H1 (cell line): ENCODE measurements at regions not wholly inside any gene's neighbourhood (a gene's known extent, or its start where the extent isn't known, plus 50 kb on each side); places are given as distances from the start of the nearest gene placed in this dataset.

ENCODE experiments used
- CTCF ChIA-PET: fragments of 300-600 bp; sonication (Branson Sonifier 250); formaldehyde crosslinking; loops from one replicate; lab custom pipeline; 2021; ENCODE audit not compliant: partially characterized antibody; lab: Charles Lee
- POLR2A ChIA-PET: fragments of 300-600 bp; sonication (Branson Sonifier 250); formaldehyde crosslinking; loops from one replicate; lab custom pipeline; 2021; ENCODE audit warnings: inconsistent platforms; ENCODE audit not compliant: partially characterized antibody; lab: Charles Lee
- DNase-seq, 2 experiments: peaks; one replicate each; pipeline versions ENCODE4 v3.0.0 to v3.0.0-alpha.2; 2010 to 2022; ENCODE audit warnings: low spot score in 2 of 2, low read depth in 1 of 2, mixed read lengths in 1 of 2
- FAIRE-seq: peaks from 2 replicates; lab custom pipeline; 2011; peaks lifted over from hg19 to GRCh38; lab: Jason Lieb, UNC
- H2AFZ ChIP-seq: 2 replicates; pipeline ENCODE4 v1.8.1; 2012; ENCODE audit warnings: low read length, inconsistent platforms
- H2AK5ac ChIP-seq: 2 replicates; pipeline ENCODE4 v1.6.1; 2013; ENCODE audit warnings: low read depth, low read length
- H2BK120ac ChIP-seq: replicated peaks from 2 replicates; pipeline ENCODE3; 2013; ENCODE audit warnings: low read depth, low read length, inconsistent platforms
- H2BK12ac ChIP-seq: 2 replicates; pipeline ENCODE4 v1.6.1; 2013; ENCODE audit warnings: low read depth, low read length
- H2BK15ac ChIP-seq: 2 replicates; pipeline ENCODE4 v1.6.1; 2013; ENCODE audit warnings: low read length
- H2BK20ac ChIP-seq: 2 replicates; pipeline ENCODE4 v1.6.1; 2013; ENCODE audit warnings: low read length
- H2BK5ac ChIP-seq: 2 replicates; pipeline ENCODE4 v1.6.1; 2013; ENCODE audit warnings: low read depth, low read length
- H3K14ac ChIP-seq: 2 replicates; pipeline ENCODE4 v1.6.1; 2013; ENCODE audit warnings: inconsistent platforms; ENCODE audit not compliant: insufficient read length
- H3K18ac ChIP-seq: 2 replicates; pipeline ENCODE4 v1.6.1; 2013; ENCODE audit warnings: low read length; ENCODE audit errors: extremely low read depth
- H3K23ac ChIP-seq: 2 replicates; pipeline ENCODE4 v1.6.1; 2013; ENCODE audit warnings: inconsistent platforms; ENCODE audit not compliant: insufficient read length
- H3K23me2 ChIP-seq: 2 replicates; pipeline ENCODE4 v1.6.1; 2013; ENCODE audit warnings: low read depth, low read length
- H3K27ac ChIP-seq: 2 replicates; pipeline ENCODE4 v1.6.1; 2011; ENCODE audit warnings: low read depth, low read length, inconsistent platforms
- H3K27me3 ChIP-seq, 4 experiments: replicated peaks in 1 of 4; 1 replicate in 1 of 4; 2 replicates in 3 of 4; pipeline versions ENCODE4 v1.6.1 to v1.8.1; 2011 to 2013; ENCODE audit warnings: low read length in 3 of 4, mild to moderate bottlenecking in 3 of 4, inconsistent platforms in 2 of 4, mixed read lengths in 2 of 4, moderate library complexity in 1 of 4; ENCODE audit not compliant: control insufficient read depth in 3 of 4, insufficient read depth in 3 of 4; ENCODE audit errors: extremely low read depth in 1 of 4
- H3K36me3 ChIP-seq, 4 experiments: 2 replicates each; pipeline versions ENCODE4 v1.6.1 to v1.8.1; 2011 to 2013; ENCODE audit warnings: mild to moderate bottlenecking in 4 of 4, low read length in 3 of 4, moderate library complexity in 2 of 4, control low read depth in 1 of 4, inconsistent platforms in 1 of 4; ENCODE audit not compliant: insufficient read depth in 4 of 4, control insufficient read depth in 2 of 4
- H3K4ac ChIP-seq: replicated peaks from 2 replicates; pipeline ENCODE3; 2013; ENCODE audit warnings: low read length, low read depth, mixed read lengths, inconsistent platforms; ENCODE audit not compliant: insufficient read length
- H3K4me1 ChIP-seq, 4 experiments: replicated peaks in 1 of 4; 1 replicate in 1 of 4; 2 replicates in 3 of 4; pipeline versions ENCODE4 v1.6.1 to v1.8.1; 2011 to 2013; ENCODE audit warnings: low read length in 3 of 4, inconsistent platforms in 2 of 4, mixed read lengths in 1 of 4; ENCODE audit not compliant: insufficient read depth in 4 of 4, control insufficient read depth in 3 of 4
- H3K4me2 ChIP-seq, 2 experiments: 2 replicates each; pipeline versions ENCODE4 v1.6.1 to v1.8.1; 2011 to 2013; ENCODE audit warnings: low read depth in 2 of 2, low read length in 2 of 2, control low read depth in 1 of 2, inconsistent platforms in 1 of 2, mild to moderate bottlenecking in 1 of 2; ENCODE audit not compliant: insufficient read depth in 1 of 2
- H3K4me3 ChIP-seq, 4 experiments: fragments of 200-600, 300-600 bp in 1 of 4; sonication (generic), shearing (Covaris generic), sonication (Bioruptor Twin) in 1 of 4; 2 replicates each; pipeline versions ENCODE4 v1.5.1 to v1.8.1; 2011 to 2016; ENCODE audit warnings: low read length in 4 of 4, low read depth in 3 of 4, control low read depth in 2 of 4, inconsistent platforms in 2 of 4, mild to moderate bottlenecking in 2 of 4, mixed read lengths in 1 of 4, moderate library complexity in 1 of 4; ENCODE audit not compliant: insufficient read depth in 2 of 4; ENCODE audit errors: extremely low read depth in 1 of 4
- H3K56ac ChIP-seq: replicated peaks from 2 replicates; pipeline ENCODE3; 2013; ENCODE audit warnings: low read depth, mild to moderate bottlenecking, mixed read lengths, low read length, inconsistent platforms; ENCODE audit not compliant: insufficient read length
- H3K79me1 ChIP-seq: 2 replicates; pipeline ENCODE4 v1.6.1; 2013; ENCODE audit warnings: low read depth, low read length, control low read depth
- H3K79me2 ChIP-seq, 2 experiments: 2 replicates each; pipeline versions ENCODE4 v1.6.1 to v1.8.1; 2012 to 2013; ENCODE audit warnings: low read length in 2 of 2, mild to moderate bottlenecking in 2 of 2, inconsistent platforms in 1 of 2; ENCODE audit not compliant: insufficient read depth in 2 of 2, control insufficient read depth in 1 of 2
- H3K9ac ChIP-seq, 4 experiments: replicated peaks in 1 of 4; 1 replicate in 1 of 4; 2 replicates in 3 of 4; pipeline versions ENCODE4 v1.6.1 to v1.8.1; 2011 to 2013; ENCODE audit warnings: low read depth in 3 of 4, low read length in 3 of 4, control low read depth in 2 of 4, mild to moderate bottlenecking in 2 of 4, moderate library complexity in 2 of 4, inconsistent platforms in 1 of 4; ENCODE audit errors: extremely low read depth in 1 of 4
- H3K9me3 ChIP-seq, 2 experiments: 2 replicates each; pipeline versions ENCODE4 v1.6.1 to v1.8.1; 2012 to 2013; ENCODE audit warnings: mild to moderate bottlenecking in 2 of 2, moderate library complexity in 2 of 2, control low read depth in 1 of 2, inconsistent platforms in 1 of 2, low read depth in 1 of 2, low read length in 1 of 2, mixed read lengths in 1 of 2; ENCODE audit not compliant: insufficient read depth in 2 of 2
- H4K20me1 ChIP-seq, 2 experiments: replicated peaks in 1 of 2; 2 replicates each; pipeline versions ENCODE3 to v1.8.1; 2011 to 2013; ENCODE audit warnings: inconsistent platforms in 2 of 2, low read length in 2 of 2, mild to moderate bottlenecking in 1 of 2; ENCODE audit not compliant: insufficient read depth in 2 of 2, control insufficient read depth in 1 of 2
- H4K5ac ChIP-seq: 2 replicates; pipeline ENCODE4 v1.6.1; 2013; ENCODE audit warnings: low read length, low read depth, mixed read lengths, inconsistent platforms; ENCODE audit not compliant: insufficient read length
- H4K8ac ChIP-seq: 2 replicates; pipeline ENCODE4 v1.8.0; 2013; ENCODE audit warnings: mild to moderate bottlenecking, moderate library complexity, low read length, inconsistent platforms; ENCODE audit not compliant: insufficient read depth; ENCODE audit errors: extremely low read depth
- H4K91ac ChIP-seq: replicated peaks from 2 replicates; pipeline ENCODE3; 2013; ENCODE audit warnings: low read length, mixed read lengths, inconsistent platforms; ENCODE audit not compliant: insufficient read length
- FOSL1 ChIP-seq: IDR thresholded peaks from 2 replicates; pipeline ENCODE4 v1.6.1; 2011; ENCODE audit warnings: mild to moderate bottlenecking, low read depth, low read length, moderate library complexity; ENCODE audit not compliant: insufficient read depth
- MAFK ChIP-seq: IDR thresholded peaks from 2 replicates; pipeline ENCODE4 v1.6.1; 2012; ENCODE audit warnings: low read depth, mild to moderate bottlenecking, improper control_type of control experiment, low read length
- SP4 ChIP-seq: IDR thresholded peaks from 2 replicates; pipeline ENCODE4 v1.6.1; 2012; ENCODE audit warnings: low read length, inconsistent platforms
- WGBS, 2 experiments: shearing (Covaris generic) in 1 of 2; methylation state at CpG; one replicate each; pipeline versions ENCODE4 v1.1.6 to v1.1.7; 2013 to 2015; ENCODE audit warnings: low lambda C conversion rate in 2 of 2, mixed read lengths in 2 of 2, inconsistent platforms in 1 of 2, low coverage in 1 of 2, missing lambda C conversion rate in 1 of 2; ENCODE audit not compliant: insufficient replicate concordance in 2 of 2, insufficient coverage in 1 of 2, insufficient read length in 1 of 2; ENCODE audit errors: extremely low coverage in 1 of 2, missing lambda C conversion rate in 1 of 2; 5-methylcytosine and 5-hydroxymethylcytosine counted together

GRCh38 chr2:181367411-181367810 is 89.8 kb upstream of the ITGA4 start:
- H2BK15ac ChIP-seq: no peak overlapping the region
- H3K79me2 ChIP-seq: no peaks in the 10 kb centered on the region
- no peak overlapping the region for H2BK12ac ChIP-seq
- FAIRE-seq: no peak
- H3K23me2 ChIP-seq: no peaks in the 10 kb centered on the region
- no peak overlapping the region for H2BK5ac ChIP-seq
- no peak overlapping the region for H3K23ac ChIP-seq
- no peak overlapping the region for H3K14ac ChIP-seq
- H2AK5ac ChIP-seq: no peak overlapping the region
- no peaks in the 10 kb centered on the region for H3K27me3 ChIP-seq
- H2BK20ac ChIP-seq: no peak overlapping the region
- H4K5ac ChIP-seq: no peak overlapping the region
- TF ChIP-seq FOSL1: no peak
- no peak for TF ChIP-seq SP4
- no peak for TF ChIP-seq MAFK
- TF ChIP-seq, all 59 proteins: peak for 0
- POLR2A ChIA-PET: no interaction called here
- Histone ChIP-seq H3K9ac (no peak overlapping the region), H3K18ac (no peak overlapping the region), H3K27ac (no peak overlapping the region), H3K4me1 (no peaks in the 10 kb centered on the region), H2BK120ac (no peak overlapping the region), H2AFZ (no peak overlapping the region), H3K79me1 (no peaks in the 10 kb centered on the region), H3K4me3 (no peak overlapping the region), H3K36me3 (no peaks in the 10 kb centered on the region), H4K8ac (no peak overlapping the region), H4K20me1 (no peaks in the 10 kb centered on the region), H4K91ac (no peak overlapping the region), H3K56ac (no peak overlapping the region), H3K4me2 (no peak overlapping the region), H3K9me3 (no peaks in the 10 kb centered on the region), H3K4ac (no peak overlapping the region)
- CTCF ChIA-PET: no interaction called here
- no peak for DNase-seq
- WGBS, 2 experiments: 91% methylated on average over 3 of the region's 3 CpGs; no CpG with 5 or more reads in 1 of the 2 experiments
